ENCODE measurements at regions not wholly inside any gene's neighbourhood (a gene's known extent, or its start where the extent isn't known, plus 50 kb on each side); places are given as distances from the start of the nearest gene placed in this dataset.

DNA sequence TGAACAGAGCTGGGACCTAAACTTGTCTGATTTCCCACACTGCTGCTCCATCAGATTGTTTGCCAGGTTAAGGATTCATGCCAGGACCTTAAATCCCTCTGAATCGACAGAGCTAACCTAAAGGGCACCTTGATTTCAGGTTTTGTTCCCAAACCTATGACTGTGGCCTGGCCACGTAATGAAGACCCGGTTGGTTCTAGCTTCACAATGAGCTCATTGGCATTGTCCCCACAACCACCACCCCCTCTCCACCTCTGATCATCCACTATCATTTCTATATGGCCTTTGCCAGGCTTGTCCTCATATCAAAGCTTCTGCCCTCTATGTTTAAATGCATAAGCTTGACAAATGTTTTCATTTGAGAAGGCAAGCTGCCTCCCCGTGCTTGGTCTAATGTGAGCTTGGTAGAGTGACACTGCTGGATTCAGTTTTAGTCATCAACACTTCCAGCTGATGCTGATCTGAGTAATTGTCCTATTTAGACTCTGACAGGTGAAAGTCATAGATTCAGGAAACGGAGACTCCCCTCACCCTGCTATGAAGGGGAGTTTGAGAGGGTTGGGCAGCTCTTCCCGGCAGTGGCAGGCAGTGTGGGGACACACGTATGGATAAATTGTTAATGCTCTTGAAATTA, 407.1 kb upstream of the CFAP20DC start:
- Mint-ChIP-seq H3K27me3 (no peaks in the 10 kb centered on the region), H3K4me3 (peak overlapping the region in 1 of 10 donors; percentile 7), H3K36me3 (peaks cover 8 to 35% (median 14%) of the 10 kb centered on the region in 5 donors), H3K9me3 (peaks cover 6 to 24% (median 11%) of the 10 kb centered on the region in 11 donors), H3K4me1 (peaks cover 23 to 48% (median 33%) of the 10 kb centered on the region in 7 donors), H3K27ac (peak overlapping the region in 2 of 9 donors; percentile 4 to 39)
- no peak overlapping the region for H3K4me3 ChIP-seq (ENCODE audit: low read length)
- no peaks in the 10 kb centered on the region for H3K9me3 ChIP-seq (ENCODE audit: control insufficient read depth in 2 of 3, low read length in 3 of 3)
- H3K27ac ChIP-seq (ENCODE audit: low read depth, low read length), result no peak overlapping the region
- no peak for ATAC-seq
- no peaks in the 10 kb centered on the region for H3K36me3 ChIP-seq (ENCODE audit: control insufficient read depth in 2 of 3, insufficient read depth in 3 of 3, low read length in 3 of 3)
- no peaks in the 10 kb centered on the region for H3K27me3 ChIP-seq (ENCODE audit: control insufficient read depth in 2 of 2, insufficient read depth in 2 of 2, low read length in 2 of 2)
- intact Hi-C loops (cut with micrococcal nuclease), result loop anchor here in 1 of 2 donors (10.0 kb wide), 3 partner anchors 558 to 1798 kb away; partner anchors contain the start of gene FHIT
- peak in 1 of 9 donors; percentile 38 for DNase-seq
- ChIA-PET POLR2A (interaction anchor here (0.7 kb wide), 1 partner anchor 14 kb away, joined by 3 read pairs; no protein-coding TSS in a partner anchor), CTCF (interaction anchor here (0.7 kb wide), 1 partner anchor 1213 kb away, joined by 3 read pairs; no protein-coding TSS in a partner anchor)
- peaks cover 16 to 23% of the 10 kb centered on the region in 2 donors for H3K4me1 ChIP-seq (ENCODE audit: control insufficient read depth in 2 of 2, insufficient read depth in 2 of 2, low read length in 2 of 2)

- Mint-ChIP-seq H3K4me1 (peaks cover 46 to 89% (median 70%) of the 10 kb centered on the region in 7 donors), H3K36me3 (peaks cover 0 to 35% (median 12%) of the 10 kb centered on the region in 5 donors), H3K9me3 (peaks cover 0 to 14% (median 2%) of the 10 kb centered on the region in 11 donors), H3K27me3 (no peaks in the 10 kb centered on the region), H3K4me3 (peak overlapping the region; percentile 59 to 83 (median 77)), H3K27ac (peak overlapping the region; percentile 90 to 100 (median 97))
- Histone ChIP-seq H3K4me3 (ENCODE audit: low read length) (peak overlapping the region; percentile 30), H3K27me3 (ENCODE audit: control insufficient read depth in 2 of 2, insufficient read depth in 2 of 2, low read length in 2 of 2) (no peaks in the 10 kb centered on the region), H3K36me3 (ENCODE audit: control insufficient read depth in 2 of 3, insufficient read depth in 3 of 3, low read length in 3 of 3) (no peaks in the 10 kb centered on the region), H3K4me1 (ENCODE audit: control insufficient read depth in 2 of 2, insufficient read depth in 2 of 2, low read length in 2 of 2) (peaks cover 45 to 65% of the 10 kb centered on the region in 2 donors), H3K27ac (ENCODE audit: low read depth, low read length) (peak overlapping the region; percentile 76), H3K9me3 (ENCODE audit: control insufficient read depth in 2 of 3, low read length in 3 of 3) (peaks cover 0 to 3% (median 0%) of the 10 kb centered on the region in 3 experiments)
- POLR2A ChIA-PET, result interaction anchor here (0.6 to 1.9 kb wide), 8 partner anchors 9 to 559 kb away, joined by 3 to 9 read pairs (median 4); no protein-coding TSS in a partner anchor
- CTCF ChIA-PET, result interaction anchor here (0.6 to 1.2 kb wide), 5 partner anchors 18 to 1919 kb away, joined by 3 to 5 read pairs (median 3); no protein-coding TSS in a partner anchor
- intact Hi-C loops (cut with micrococcal nuclease), result loop anchor here (1.0 to 10.0 kb wide), 17 partner anchors 9 to 1803 kb away; partner anchors contain the start of gene FHIT (in 2 of the 2)
- ATAC-seq, result no peak
- DNase-seq, result peak in 4 of 9 donors; percentile 25 to 53 (median 44)
Observed at GRCh38 chr3:59451800-59452746, 402.2 kb upstream of the CFAP20DC start.

GRCh38 chr3:59450946-59451763, 401.3 kb upstream of the CFAP20DC start:
- H3K27ac ChIP-seq (ENCODE audit: low read depth, low read length), result peak overlapping the region; percentile 76
- POLR2A ChIA-PET, result interaction anchor here (0.5 to 1.9 kb wide), 8 partner anchors 8 to 560 kb away, joined by 3 to 9 read pairs (median 4); no protein-coding TSS in a partner anchor
- Mint-ChIP-seq H3K4me3 (peak overlapping the region; percentile 59 to 83 (median 77)), H3K36me3 (peaks cover 0 to 34% (median 10%) of the 10 kb centered on the region in 5 donors), H3K4me1 (peaks cover 52 to 94% (median 79%) of the 10 kb centered on the region in 7 donors), H3K27ac (peak overlapping the region; percentile 90 to 100 (median 97)), H3K27me3 (no peaks in the 10 kb centered on the region), H3K9me3 (peaks cover 0 to 14% (median 2%) of the 10 kb centered on the region in 11 donors)
- DNase-seq (peak in 8 of 9 donors; percentile 58 to 93 (median 86)), ATAC-seq (peak; percentile 95)
- peak overlapping the region; percentile 30 for H3K4me3 ChIP-seq (ENCODE audit: low read length)
- CTCF ChIA-PET, result interaction anchor here (0.6 to 1.3 kb wide), 4 partner anchors 15 to 1920 kb away, joined by 3 to 5 read pairs (median 3); no protein-coding TSS in a partner anchor
- peaks cover 45 to 72% of the 10 kb centered on the region in 2 donors for H3K4me1 ChIP-seq (ENCODE audit: control insufficient read depth in 2 of 2, insufficient read depth in 2 of 2, low read length in 2 of 2)
- intact Hi-C loops (cut with micrococcal nuclease), result loop anchor here (1.0 to 10.0 kb wide), 17 partner anchors 8 to 1804 kb away; partner anchors contain the start of gene FHIT (in 2 of the 2)
- H3K27me3 ChIP-seq (ENCODE audit: control insufficient read depth in 2 of 2, insufficient read depth in 2 of 2, low read length in 2 of 2), result no peaks in the 10 kb centered on the region
- H3K36me3 ChIP-seq (ENCODE audit: control insufficient read depth in 2 of 3, insufficient read depth in 3 of 3, low read length in 3 of 3), result no peaks in the 10 kb centered on the region
- peaks cover 0 to 3% (median 0%) of the 10 kb centered on the region in 3 experiments for H3K9me3 ChIP-seq (ENCODE audit: control insufficient read depth in 2 of 3, low read length in 3 of 3)

DNA sequence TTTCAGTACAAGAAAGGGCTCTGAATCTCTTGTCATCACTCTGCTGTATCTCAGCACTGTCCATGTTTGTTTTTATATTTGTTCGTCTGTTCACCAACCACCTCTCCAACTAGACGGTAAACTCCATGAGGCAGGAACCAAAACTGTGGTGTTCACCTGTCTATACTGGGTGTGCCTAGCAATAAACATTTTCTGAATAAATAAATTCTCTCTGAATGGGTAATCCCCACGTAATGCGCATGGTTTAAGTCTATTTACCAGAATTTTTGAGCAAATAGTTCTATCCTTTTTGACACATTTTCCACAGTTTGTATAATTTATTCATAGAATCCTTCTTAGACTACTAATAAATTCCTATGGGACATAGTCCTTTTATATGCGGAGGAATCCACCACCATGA, 400.6 kb upstream of the CFAP20DC start:
- Histone ChIP-seq H3K27me3 (ENCODE audit: control insufficient read depth in 2 of 2, insufficient read depth in 2 of 2, low read length in 2 of 2) (no peaks in the 10 kb centered on the region), H3K27ac (ENCODE audit: low read depth, low read length) (peak overlapping the region; percentile 76), H3K4me3 (ENCODE audit: low read length) (no peak overlapping the region), H3K9me3 (ENCODE audit: control insufficient read depth in 2 of 3, low read length in 3 of 3) (peaks cover 0 to 3% (median 0%) of the 10 kb centered on the region in 3 experiments), H3K36me3 (ENCODE audit: control insufficient read depth in 2 of 3, insufficient read depth in 3 of 3, low read length in 3 of 3) (no peaks in the 10 kb centered on the region), H3K4me1 (ENCODE audit: control insufficient read depth in 2 of 2, insufficient read depth in 2 of 2, low read length in 2 of 2) (peaks cover 45 to 77% of the 10 kb centered on the region in 2 donors)
- Mint-ChIP-seq H3K27ac (peak overlapping the region; percentile 90 to 100 (median 97)), H3K4me1 (peaks cover 53 to 97% (median 86%) of the 10 kb centered on the region in 7 donors), H3K9me3 (peaks cover 0 to 14% (median 2%) of the 10 kb centered on the region in 11 donors), H3K27me3 (no peaks in the 10 kb centered on the region), H3K36me3 (peaks cover 0 to 34% (median 10%) of the 10 kb centered on the region in 5 donors), H3K4me3 (peak overlapping the region in 7 of 10 donors; percentile 26 to 82 (median 69))
- ChIA-PET POLR2A (interaction anchor here (1.8 to 1.9 kb wide), 2 partner anchors 7 to 23 kb away, joined by 6 read pairs; no protein-coding TSS in a partner anchor), CTCF (interaction anchor here (1.3 kb wide), 1 partner anchor 15 kb away, joined by 3 read pairs; no protein-coding TSS in a partner anchor)
- DNase-seq (no peak), ATAC-seq (no peak)
- intact Hi-C loops (cut with micrococcal nuclease), result loop anchor here (2.0 to 10.0 kb wide), 11 partner anchors 14 to 1804 kb away; partner anchors contain the start of gene FHIT (in 2 of the 2)

GRCh38 chr3:59446775-59447465, 397.1 kb upstream of the CFAP20DC start:
- peaks cover 40 to 78% of the 10 kb centered on the region in 2 donors for H3K4me1 ChIP-seq (ENCODE audit: control insufficient read depth in 2 of 2, insufficient read depth in 2 of 2, low read length in 2 of 2)

More at GRCh38 chr3:59446775-59447465, 397.1 kb upstream of the CFAP20DC start:
- Mint-ChIP-seq H3K9me3 (peaks cover 0 to 6% (median 2%) of the 10 kb centered on the region in 11 donors), H3K27me3 (no peaks in the 10 kb centered on the region), H3K4me1 (peaks cover 50 to 100% (median 91%) of the 10 kb centered on the region in 7 donors), H3K4me3 (peak overlapping the region in 6 of 10 donors; percentile 22 to 85 (median 32)), H3K27ac (peak overlapping the region in 8 of 9 donors; percentile 26 to 99 (median 92)), H3K36me3 (peaks cover 0 to 23% (median 5%) of the 10 kb centered on the region in 5 donors)
- no peaks in the 10 kb centered on the region for H3K27me3 ChIP-seq (ENCODE audit: control insufficient read depth in 2 of 2, insufficient read depth in 2 of 2, low read length in 2 of 2)
- H3K27ac ChIP-seq (ENCODE audit: low read depth, low read length), result no peak overlapping the region
- peaks cover 0 to 3% (median 0%) of the 10 kb centered on the region in 3 experiments for H3K9me3 ChIP-seq (ENCODE audit: control insufficient read depth in 2 of 3, low read length in 3 of 3)
- no peak overlapping the region for H3K4me3 ChIP-seq (ENCODE audit: low read length)
- no peaks in the 10 kb centered on the region for H3K36me3 ChIP-seq (ENCODE audit: control insufficient read depth in 2 of 3, insufficient read depth in 3 of 3, low read length in 3 of 3)
- intact Hi-C loops (cut with micrococcal nuclease), result loop anchor here in 1 of 2 donors (10.0 kb wide), 1 partner anchor 298 kb away; no protein-coding TSS in a partner anchor
- CTCF ChIA-PET, result interaction anchor here (0.7 kb wide), 1 partner anchor 228 kb away, joined by 3 read pairs; no protein-coding TSS in a partner anchor
- POLR2A ChIA-PET, result interaction anchor here (1.0 kb wide), 1 partner anchor 22 kb away, joined by 3 read pairs; no protein-coding TSS in a partner anchor
- ATAC-seq, result no peak
- no peak for DNase-seq
